ENCODE measurements at regions not wholly inside any gene's neighbourhood (a gene's known extent, or its start where the extent isn't known, plus 50 kb on each side); places are given as distances from the start of the nearest gene placed in this dataset.
"Not testable (repeated sequence)": the region's sequence is repeated elsewhere in the genome, so short reads cannot be mapped to it uniquely, and the experiment has no call there.

DNA sequence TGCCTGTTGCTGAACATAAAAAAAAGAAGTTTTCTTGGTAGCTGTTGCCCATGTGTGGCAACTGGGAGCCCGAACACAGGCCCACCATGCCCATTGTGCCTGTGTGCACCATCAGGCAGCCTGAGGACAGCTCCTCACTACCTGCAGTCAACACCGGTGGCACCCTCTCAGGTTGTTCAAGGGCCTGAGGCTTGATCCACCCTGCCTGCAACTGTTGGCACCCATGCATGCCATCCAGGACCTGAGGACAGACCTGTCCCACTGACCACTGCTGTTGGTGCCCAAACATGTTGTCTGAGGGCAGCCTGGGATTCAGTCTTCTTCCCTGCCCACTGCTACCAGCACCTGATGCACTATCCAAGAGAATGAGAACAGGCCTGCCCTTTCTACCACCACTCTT is 661.1 kb upstream of the ZNF804A start:
- intact Hi-C loops (cut with micrococcal nuclease) = no loop called here
- no peak for ATAC-seq
- DNase-seq = no peak

DNA sequence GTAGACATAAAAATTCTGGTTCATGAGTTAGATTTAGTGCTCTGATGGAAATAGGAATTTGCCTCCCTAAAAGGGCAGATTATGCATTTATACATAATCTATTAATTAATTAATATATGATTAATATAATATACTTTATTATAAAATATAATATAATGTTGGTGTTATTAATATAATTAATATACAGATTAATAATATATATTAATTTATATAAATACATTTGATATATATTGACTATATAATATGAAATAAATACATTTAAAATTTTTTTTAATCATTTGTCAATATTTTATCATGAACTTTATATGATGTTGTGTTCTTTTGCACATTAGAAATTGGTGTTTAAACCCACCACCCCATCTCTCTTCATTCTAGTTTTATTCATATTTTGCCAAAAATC is 652.1 kb upstream of the ZNF804A start:
- ATAC-seq (no peak), DNase-seq (no peak)
- intact Hi-C loops (cut with micrococcal nuclease) = no loop called here

DNA sequence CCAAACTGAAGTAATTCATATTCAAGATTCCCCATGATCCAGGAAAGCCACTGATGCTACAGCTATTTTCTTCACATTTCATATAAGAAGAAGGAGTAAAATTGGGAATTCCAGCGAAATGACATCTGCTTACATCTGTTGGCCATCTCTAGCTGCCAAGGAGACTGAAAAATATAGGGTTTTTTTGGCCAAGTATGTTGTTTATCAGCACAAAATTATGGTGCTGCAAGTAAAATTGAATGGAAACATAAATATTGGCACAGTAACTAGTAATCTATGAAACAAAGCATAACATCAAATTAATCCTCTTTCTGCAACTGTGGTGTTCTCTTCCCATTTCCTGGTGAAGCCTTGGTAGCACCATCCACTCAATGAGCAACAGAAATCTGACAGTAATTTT is 649.5 kb upstream of the ZNF804A start:
- intact Hi-C loops (cut with micrococcal nuclease) = no loop called here
- no peak for ATAC-seq
- DNase-seq = no peak

DNA sequence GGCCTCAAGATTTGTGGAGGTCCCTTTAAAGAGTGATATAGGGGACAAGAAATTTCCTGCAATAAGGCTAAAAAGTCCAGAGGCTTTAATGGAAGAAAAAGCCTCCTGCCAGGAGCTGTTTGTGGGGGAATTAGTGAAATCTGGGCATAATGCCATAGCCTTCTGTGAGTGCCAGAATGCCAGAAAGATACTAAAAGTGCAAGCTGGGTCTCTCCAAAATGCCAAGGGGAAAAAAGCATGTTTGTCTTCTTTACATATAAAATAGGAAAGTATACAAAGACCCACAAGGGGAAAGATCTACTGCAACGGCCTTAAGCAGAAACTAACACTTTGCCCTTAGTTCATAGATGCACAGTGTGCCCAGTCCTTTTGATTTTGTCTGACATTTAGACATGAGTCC is 647.7 kb upstream of the ZNF804A start:
- DNase-seq (no peak), ATAC-seq (no peak)
- intact Hi-C loops (cut with micrococcal nuclease) = no loop called here

DNA sequence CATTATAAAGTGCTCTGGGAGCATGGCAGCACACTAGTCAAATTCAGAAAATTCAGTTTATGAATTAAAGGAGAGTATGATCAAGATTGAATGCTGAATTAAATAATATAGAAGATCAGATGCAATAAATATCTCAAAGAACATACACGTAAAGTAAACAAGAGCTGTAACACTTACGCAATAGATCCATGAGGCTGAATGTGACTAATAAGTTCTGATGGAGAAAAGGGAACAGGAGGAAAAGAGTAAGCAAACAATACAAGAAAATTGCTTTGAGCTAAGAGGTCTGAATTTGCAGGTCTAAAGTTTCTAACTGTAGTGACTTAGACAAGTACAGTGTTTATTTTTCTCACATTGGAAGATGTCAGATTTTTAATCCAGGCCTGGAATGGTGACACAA is 646.7 kb upstream of the ZNF804A start:
- DNase-seq = no peak
- no peak for ATAC-seq
- intact Hi-C loops (cut with micrococcal nuclease) = no loop called here

DNA sequence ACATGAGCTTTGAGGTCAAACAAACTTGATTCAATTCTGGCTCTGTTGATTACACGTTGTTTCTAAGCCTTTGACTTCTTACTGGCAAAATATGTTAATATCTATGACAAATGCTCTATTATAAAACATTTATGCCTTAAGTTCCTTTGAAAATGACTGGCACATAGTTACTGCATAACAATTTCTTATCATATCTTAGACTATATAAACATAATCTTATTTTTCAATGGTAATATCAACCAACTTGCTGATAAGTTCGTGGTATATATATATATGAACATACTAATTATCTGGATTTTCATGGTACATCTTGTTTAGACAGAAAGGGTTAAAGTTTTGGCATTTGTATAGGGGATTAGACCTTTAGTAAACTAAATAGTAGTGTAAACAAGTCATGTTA is 645.6 kb upstream of the ZNF804A start:
- DNase-seq = no peak
- no peak for ATAC-seq
- intact Hi-C loops (cut with micrococcal nuclease) = no loop called here

DNA sequence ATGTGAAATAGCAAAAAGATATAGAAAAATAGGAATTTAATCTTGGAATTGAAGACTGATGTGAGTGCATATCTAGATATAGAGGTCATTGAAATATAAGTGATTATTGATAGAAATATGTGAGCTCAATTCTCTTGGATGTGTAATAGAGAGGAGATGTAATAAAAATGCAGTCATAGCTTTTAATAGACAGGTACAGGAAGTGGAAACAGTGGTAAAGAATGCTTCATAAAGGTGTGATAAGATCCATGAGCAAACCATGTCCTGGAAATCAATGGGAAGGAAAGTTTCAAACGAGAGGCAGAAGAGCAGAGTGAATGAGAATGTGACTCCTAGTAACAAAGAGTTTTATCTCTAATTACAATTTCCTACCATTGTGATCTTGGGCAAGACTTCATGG is 634.7 kb upstream of the ZNF804A start:
- ATAC-seq = no peak
- intact Hi-C loops (cut with micrococcal nuclease) = no loop called here
- no peak for DNase-seq

DNA sequence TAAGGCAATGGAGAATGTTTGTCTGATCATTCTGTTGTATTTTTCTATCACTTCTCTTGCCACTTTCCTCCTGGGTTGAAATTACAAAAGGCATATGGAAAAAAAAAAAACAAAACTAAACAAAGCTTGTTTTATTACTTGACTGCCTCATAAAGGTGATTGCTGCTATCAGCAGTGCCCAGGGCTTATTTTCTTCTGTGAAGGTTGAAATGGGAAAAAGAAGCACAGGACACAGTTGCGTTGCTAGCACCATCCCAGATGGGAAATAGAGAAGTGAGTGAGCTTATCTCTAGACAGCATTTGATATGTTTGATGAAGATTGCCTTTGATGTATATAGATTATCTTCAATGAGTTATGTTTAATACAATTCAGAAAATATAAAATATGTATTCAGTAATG is 633.8 kb upstream of the ZNF804A start:
- intact Hi-C loops (cut with micrococcal nuclease) = no loop called here
- DNase-seq (no peak), ATAC-seq (no peak)

DNA sequence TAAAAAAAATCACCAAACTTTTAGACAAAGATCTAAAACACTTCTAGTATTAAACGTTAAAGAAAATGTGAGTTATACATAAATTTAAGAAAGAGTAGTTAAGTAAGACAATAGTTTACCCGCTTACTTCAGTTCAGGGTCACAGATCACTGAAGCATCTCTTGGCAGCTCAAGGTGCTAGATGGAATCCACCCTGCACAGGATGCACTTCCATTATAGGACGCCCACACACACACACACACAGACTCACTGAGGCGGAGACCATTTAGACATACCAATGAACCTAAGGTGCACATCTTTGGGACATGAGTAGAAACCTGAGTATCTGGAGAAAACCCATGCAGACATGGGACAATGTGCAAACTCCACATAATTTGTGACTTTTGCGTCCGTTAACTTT is 630.6 kb upstream of the ZNF804A start:
- DNase-seq (no peak), ATAC-seq (no peak)
- intact Hi-C loops (cut with micrococcal nuclease) = no loop called here

DNA sequence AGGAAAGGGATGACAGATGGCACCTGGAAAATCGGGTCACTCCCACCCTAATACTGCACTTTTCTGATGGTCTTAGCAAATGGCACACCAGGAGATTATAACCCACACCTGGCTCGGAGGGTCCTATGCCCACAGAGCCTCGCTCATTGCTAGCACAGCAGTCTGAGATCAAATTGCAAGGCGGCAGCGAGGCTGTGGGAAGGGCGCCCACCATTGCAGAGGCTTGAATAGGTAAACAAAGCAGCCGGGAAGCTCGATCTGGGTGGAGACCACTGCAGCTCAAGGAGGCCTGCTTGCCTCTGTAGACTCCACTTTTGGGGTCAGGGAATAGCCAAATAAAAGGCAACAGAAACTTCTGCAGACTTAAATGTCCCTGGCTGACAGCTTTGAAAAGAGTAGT is 622.7 kb upstream of the ZNF804A start:
- DNase-seq; intact Hi-C loops (cut with micrococcal nuclease); ATAC-seq: not testable (repeated sequence)

DNA sequence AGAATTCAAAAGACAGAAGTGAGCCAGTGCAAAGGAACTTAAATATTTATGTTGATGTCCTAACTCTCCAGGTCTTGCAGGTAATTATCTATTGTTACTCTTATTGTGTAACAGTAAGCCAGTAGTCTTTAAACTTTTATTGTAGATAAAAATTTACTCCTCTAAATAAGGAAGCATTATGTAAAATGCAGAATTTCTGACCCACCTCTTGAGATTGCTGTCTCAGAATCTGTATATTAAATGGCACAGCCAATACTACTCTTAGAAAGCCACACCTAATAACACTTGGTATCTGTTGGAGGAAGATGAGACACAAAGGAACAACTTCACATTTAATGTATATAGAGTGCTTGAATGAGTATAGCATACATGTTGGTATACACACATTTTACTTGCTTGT is 613.5 kb upstream of the ZNF804A start:
- intact Hi-C loops (cut with micrococcal nuclease) = no loop called here
- no peak for ATAC-seq
- DNase-seq = no peak

DNA sequence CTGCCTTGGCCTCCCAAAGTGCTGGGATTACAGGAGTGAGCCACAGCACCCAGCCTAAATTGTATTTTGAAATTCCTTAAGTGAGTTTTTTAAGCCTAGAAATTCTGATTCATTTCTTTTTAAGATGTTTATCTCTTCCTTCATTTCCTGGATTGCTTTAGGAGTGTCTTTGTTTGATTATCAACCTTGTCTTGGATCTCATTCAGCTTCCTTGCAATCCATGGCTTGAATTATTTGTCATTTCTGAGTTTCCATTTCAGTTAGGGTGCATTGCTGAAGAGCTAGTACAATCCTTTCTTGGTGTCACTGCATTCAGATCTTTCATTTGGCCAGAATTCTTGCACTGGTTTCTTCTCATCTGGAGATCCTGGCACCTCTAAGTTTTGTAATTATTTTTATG is 606.4 kb upstream of the ZNF804A start:
- intact Hi-C loops (cut with micrococcal nuclease) = no loop called here
- DNase-seq (no peak), ATAC-seq (no peak)

DNA sequence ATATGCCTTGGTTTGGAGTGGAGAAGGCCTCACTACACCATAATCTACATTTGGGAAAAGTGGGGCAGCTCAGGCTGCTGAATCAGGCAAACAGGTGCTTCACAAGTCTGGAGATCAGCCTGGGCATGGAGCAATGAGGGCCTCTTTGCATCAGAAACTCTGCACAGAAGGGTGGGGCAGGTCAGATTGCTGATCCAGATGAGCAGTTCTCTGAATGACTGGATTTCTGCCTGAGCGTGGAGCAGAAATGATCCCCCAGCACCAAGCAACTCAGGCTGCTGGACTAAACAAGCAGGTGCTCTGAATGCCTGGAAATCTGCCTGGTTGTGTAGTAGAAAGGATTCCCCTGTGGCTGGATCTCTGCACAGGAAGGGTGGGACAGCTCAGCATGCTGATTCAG is 605.3 kb upstream of the ZNF804A start:
- intact Hi-C loops (cut with micrococcal nuclease) = no loop called here
- ATAC-seq (no peak), DNase-seq (no peak)

DNA sequence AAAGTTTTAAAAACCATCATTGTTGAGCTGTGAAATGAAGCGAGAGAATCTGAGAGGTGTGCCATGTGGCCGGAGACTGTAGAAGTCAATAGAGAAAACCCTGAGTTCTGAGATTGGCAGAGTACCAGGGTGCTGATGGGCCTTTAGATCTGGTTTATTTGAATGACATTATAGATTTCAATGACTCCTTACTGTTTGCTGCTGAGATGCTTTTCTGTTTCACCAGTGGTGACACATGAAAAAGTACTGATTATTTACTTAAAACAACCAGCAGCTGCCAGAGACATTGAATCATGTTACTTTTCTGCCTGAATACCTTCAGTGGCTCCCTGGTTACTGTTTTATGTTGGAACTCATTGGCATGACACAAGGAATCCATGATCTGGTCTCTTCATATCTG is 602.7 kb upstream of the ZNF804A start:
- intact Hi-C loops (cut with micrococcal nuclease) = no loop called here
- no peak for DNase-seq
- no peak for ATAC-seq

DNA sequence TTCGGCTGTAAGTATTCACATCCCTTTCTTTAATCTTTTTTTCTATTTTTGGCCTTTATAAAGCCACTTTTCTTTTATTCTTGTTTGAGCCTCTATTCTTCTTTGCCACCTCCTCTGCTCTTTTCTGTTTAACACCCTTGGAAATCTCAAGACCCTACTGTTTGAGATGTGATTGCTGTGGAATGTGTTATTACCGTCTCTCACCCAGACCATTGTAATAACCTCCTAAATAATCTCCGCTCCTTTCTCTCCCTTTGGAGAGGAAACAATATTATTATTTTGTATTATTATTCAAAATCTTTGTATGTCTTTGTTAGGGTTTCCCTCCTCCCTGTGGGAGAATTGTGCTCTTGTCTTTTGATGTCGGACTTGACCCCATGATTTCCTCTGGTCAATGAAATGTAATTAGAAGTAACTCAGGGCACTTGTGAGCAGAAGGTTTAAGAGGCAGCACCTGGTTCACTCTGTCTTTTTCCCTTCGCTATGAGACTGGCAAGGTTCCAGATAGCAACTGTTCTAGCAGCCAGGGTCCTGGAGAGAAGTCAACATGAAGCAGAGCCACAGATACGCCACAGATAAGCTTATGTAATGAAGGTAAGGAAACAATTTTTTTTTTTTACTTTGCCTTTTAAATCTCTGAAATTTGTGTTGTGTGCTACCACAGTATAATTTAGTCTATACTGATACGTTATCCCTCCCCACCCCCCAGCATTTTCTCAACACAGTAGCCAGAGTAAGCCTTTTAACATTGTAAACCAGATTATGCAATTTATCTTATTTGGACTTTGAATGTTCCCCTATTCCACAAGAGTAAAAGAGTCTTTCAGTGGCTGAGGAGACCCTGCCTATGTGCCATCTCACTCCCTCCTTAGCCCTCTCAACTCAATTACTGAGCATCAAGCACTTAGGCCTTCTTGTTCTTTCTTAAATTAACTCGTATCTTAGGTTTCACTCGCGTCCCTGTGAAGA is 601.2 kb upstream of the ZNF804A start:
- ATAC-seq (peak; percentile 32), DNase-seq (no peak)
- intact Hi-C loops (cut with micrococcal nuclease) = no loop called here

DNA sequence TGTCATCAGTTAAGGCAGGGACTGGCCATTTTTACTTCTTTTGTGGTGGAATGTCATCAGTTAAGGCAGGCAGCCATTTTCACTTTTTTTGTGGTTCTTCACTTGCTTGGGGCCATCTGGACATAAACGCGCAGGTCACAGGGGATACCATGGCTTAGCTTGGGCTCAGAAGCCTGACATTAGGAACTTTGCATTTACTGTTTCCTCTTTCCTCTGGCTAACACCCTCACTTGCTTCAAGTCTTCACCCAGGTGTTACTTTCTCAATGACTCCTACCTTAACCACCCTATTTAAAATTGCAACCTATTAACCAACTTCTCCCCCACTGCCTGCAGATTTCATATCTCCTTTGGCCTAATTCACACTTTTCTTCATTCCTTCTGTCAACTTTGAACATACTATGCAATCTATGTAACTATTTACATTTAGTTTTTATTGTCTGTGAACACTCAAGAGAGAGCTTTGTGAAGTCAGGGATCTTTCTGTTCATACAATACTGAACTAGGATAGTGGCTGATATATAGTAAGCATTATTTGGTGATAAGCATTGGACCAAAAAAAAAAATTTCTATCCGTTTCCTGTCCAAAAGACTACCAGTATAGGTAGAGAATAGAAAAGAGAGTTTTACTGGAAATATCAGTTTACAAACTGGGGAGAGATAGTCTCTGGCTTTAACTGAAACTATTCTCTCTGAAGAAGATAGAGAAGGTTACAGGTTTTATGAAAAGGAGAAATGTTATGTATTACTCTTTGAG is 600.1 kb upstream of the ZNF804A start:
- intact Hi-C loops (cut with micrococcal nuclease) = no loop called here
- ATAC-seq = no peak

DNA sequence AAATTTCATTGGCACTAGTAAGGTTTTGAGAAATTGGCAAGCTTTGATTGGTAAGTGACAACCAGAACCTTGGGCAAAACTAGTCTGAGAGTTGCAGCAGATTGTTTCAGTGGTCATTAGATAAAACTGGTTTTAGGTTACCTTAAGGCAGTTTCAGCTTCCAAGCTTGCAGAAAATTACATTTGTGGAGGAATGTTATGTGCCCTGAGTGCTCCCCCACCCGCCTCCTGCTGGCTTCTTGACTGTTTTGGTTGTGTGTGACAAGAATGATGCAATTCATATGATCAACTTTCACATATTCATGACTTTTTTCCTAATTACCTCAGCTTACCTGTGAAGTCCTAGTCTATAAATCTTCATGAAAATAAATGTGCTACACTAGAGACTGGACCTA is 599.5 kb upstream of the ZNF804A start:
- intact Hi-C loops (cut with micrococcal nuclease) = no loop called here
- DNase-seq (no peak), ATAC-seq (no peak)

More for the DNA sequence above, 600.1 kb upstream of the ZNF804A start:
- DNase-seq = no peak

DNA sequence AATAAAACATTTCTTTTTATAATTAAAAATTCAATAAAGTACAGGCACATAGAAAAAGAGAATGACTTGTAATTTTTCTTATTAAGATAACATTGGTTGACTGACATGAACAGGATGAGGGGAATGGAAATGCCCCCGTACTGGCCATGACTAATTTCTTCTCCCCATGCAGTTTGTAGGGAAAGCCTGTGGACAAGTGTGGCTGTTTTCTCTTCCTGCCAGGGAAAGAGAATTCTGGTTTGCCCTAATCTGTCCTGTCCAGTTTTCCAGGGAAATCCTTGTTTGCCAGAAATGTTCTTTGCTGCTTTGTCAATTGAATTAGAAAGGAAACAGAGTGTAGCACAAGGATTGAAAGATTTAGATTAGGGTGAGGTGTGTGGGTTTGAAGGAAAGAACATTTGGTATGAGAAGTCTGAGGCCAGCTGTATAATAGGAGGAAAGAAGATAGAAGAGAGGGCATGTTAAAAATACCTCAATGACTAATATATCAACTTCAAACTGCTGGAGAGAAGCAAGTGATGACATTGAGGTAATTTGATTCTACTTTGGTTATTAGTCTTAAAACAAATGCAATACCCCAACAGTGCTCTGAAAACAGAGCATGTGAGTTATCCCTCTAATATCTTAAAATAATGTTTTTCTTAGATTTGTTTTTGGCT is 593.9 kb upstream of the ZNF804A start:
- intact Hi-C loops (cut with micrococcal nuclease) = no loop called here
- DNase-seq (no peak), ATAC-seq (peak; percentile 90)

DNA sequence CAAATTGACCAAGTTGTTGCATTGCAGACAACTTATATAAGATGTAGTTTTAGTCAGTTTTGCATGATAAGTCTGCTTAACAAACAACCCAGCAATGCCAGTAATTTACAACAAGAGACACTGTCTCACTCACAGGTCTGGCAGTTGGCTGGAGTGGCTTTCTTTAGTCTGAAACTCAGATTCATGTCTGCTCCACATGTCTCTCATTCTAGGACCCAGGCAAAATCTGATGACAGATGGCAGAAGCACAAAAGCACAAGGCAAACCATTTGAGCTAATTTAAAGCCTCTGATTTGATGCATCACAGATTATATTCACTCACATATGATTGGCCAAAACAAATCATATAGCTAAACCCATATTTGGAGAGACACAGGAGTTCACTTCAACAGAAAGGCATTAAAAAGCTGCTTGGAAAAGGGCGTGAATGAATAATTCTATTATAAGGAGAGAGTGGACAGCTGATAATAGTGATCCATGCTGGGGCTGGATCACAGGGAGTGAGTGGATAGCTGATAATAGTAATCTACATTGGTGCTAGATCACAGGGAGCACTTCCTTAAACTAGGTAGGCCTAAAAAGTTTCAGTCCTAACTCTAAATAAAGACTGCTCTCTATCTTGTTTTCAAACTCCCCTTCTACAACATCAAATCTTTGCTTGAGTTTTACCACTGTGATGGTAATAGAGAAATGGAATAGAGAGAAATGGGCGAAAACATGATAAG is 593.2 kb upstream of the ZNF804A start:
- intact Hi-C loops (cut with micrococcal nuclease) = no loop called here
- DNase-seq = no peak
- ATAC-seq = peak; percentile 40

DNA sequence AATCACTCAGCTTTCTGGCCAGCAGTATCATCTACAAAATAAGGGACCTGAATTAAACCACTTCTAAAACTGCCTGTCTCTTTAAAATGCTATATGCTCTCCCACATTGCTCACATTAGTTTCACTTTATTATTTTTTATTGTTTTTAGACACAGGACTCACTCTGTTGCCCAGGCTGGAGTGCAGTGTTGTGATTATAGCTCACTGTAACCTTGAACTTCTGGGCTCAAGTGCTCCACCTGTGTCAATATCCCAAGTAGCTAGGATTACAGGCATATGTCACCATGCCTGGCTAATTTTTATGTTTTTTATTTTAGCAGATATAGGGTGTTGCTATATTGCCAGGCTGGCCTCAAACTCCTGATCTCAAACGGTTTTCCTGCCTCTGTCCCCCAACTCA is 591.3 kb upstream of the ZNF804A start:
- intact Hi-C loops (cut with micrococcal nuclease) = no loop called here
- ATAC-seq (no peak), DNase-seq (no peak)

All from left ventricle myocardium superior (tissue), 1 donor.